OCI-LY3 (cell line): ENCODE measurements at regions not wholly inside any gene's neighbourhood (a gene's known extent, or its start where the extent isn't known, plus 50 kb on each side); places are given as distances from the start of the nearest gene placed in this dataset.

ENCODE experiments used
- H2AFZ ChIP-seq: fragments of 200-600, 300-600 bp; shearing (Covaris generic); 2 replicates; pipeline ENCODE4 v1.6.0; 2014; ENCODE audit warnings: antibody characterized with exemption, low read depth, low read length
- H3K27ac ChIP-seq: fragments of 200-600, 300-600 bp; sonication (generic); 2 replicates; pipeline ENCODE4 v1.5.1; 2014; ENCODE audit warnings: mild to moderate bottlenecking, low read length, moderate library complexity, mixed read lengths
- H3K27me3 ChIP-seq: fragments of 200-600, 300-600 bp; sonication (generic); 2 replicates; pipeline ENCODE4 v1.6.1; 2014; ENCODE audit warnings: low read depth, low read length, mixed read lengths
- H3K36me3 ChIP-seq: fragments of 200-600, 300-600 bp; sonication (generic); replicated peaks from 2 replicates; pipeline ENCODE3; 2014; ENCODE audit warnings: low read depth, low read length, mixed read lengths
- H3K4me1 ChIP-seq: fragments of 300-600, 200-600 bp; sonication (generic); 2 replicates; pipeline ENCODE4 v1.6.1; 2014; ENCODE audit warnings: low read length, mixed read lengths
- H3K4me2 ChIP-seq: fragments of 200-600, 300-600 bp; sonication (generic); 2 replicates; pipeline ENCODE4 v1.6.1; 2014; ENCODE audit warnings: low read length, mixed read lengths
- H3K4me3 ChIP-seq: fragments of 300-600, 200-600 bp; sonication (generic); 2 replicates; pipeline ENCODE4 v1.5.1; 2014; ENCODE audit warnings: antibody characterized with exemption, mild to moderate bottlenecking, low read length, moderate library complexity
- H3K79me2 ChIP-seq: fragments of 300-600, 200-600 bp; shearing (Covaris generic); 2 replicates; pipeline ENCODE4 v1.6.1; 2014; ENCODE audit warnings: mild to moderate bottlenecking, low read length, mixed read lengths
- H3K9ac ChIP-seq: fragments of 300-600, 200-600 bp; shearing (Covaris generic); 2 replicates; pipeline ENCODE4 v1.6.0; 2014; ENCODE audit warnings: mild to moderate bottlenecking, low read length, moderate library complexity
- H3K9me3 ChIP-seq: fragments of 200-600, 300-600 bp; shearing (Covaris generic); 2 replicates; pipeline ENCODE4 v1.6.1; 2014; ENCODE audit warnings: low read length, mixed read lengths; ENCODE audit not compliant: insufficient read depth
- H4K20me1 ChIP-seq: fragments of 200-600, 300-600 bp; sonication (generic); 2 replicates; pipeline ENCODE4 v1.6.1; 2016; ENCODE audit warnings: low read length, mixed read lengths; ENCODE audit not compliant: insufficient read depth
- CTCF ChIP-seq: fragments of 200-600, 300-600 bp; sonication (generic); IDR thresholded peaks from 2 replicates; pipeline ENCODE4 v1.5.1; 2014; ENCODE audit warnings: antibody characterized with exemption, low read length, low read depth
- EZH2phosphoT487 ChIP-seq: fragments of 200-600 bp; shearing (Covaris generic); IDR thresholded peaks from 2 replicates; pipeline ENCODE4 v1.6.1; 2018; ENCODE audit warnings: antibody characterized with exemption, mixed run types, low read depth

- no peaks in the 10 kb centered on the region for H3K79me2 ChIP-seq
- no peak overlapping the region for H2AFZ ChIP-seq
- no peak overlapping the region for H3K27ac ChIP-seq
- H3K27me3 ChIP-seq = no peaks in the 10 kb centered on the region
- H3K4me2 ChIP-seq = no peak overlapping the region
- no peaks in the 10 kb centered on the region for H3K36me3 ChIP-seq
- TF ChIP-seq CTCF (no peak), EZH2phosphoT487 (no peak)
- H3K4me3 ChIP-seq = no peak overlapping the region
- H3K9ac ChIP-seq = no peak overlapping the region
- H4K20me1 ChIP-seq = no peaks in the 10 kb centered on the region
- H3K9me3 ChIP-seq = no peaks in the 10 kb centered on the region
- H3K4me1 ChIP-seq = no peaks in the 10 kb centered on the region
Measured at GRCh38 chr5:167864801-167865200, 426.6 kb upstream of the WWC1 start.

- H3K4me1 ChIP-seq = no peaks in the 10 kb centered on the region
- no peak for TF ChIP-seq EZH2phosphoT487
- no peak for TF ChIP-seq CTCF
- H3K9me3 ChIP-seq = no peaks in the 10 kb centered on the region
- H4K20me1 ChIP-seq = no peaks in the 10 kb centered on the region
- H3K4me2 ChIP-seq = no peak overlapping the region
- no peak overlapping the region for H2AFZ ChIP-seq
- no peaks in the 10 kb centered on the region for H3K79me2 ChIP-seq
- H3K4me3 ChIP-seq = no peak overlapping the region
- H3K27ac ChIP-seq = no peak overlapping the region
- no peaks in the 10 kb centered on the region for H3K27me3 ChIP-seq
- no peaks in the 10 kb centered on the region for H3K36me3 ChIP-seq
- H3K9ac ChIP-seq = no peak overlapping the region
Measured at GRCh38 chr5:167866797-167867196, 424.6 kb upstream of the WWC1 start.

DNA sequence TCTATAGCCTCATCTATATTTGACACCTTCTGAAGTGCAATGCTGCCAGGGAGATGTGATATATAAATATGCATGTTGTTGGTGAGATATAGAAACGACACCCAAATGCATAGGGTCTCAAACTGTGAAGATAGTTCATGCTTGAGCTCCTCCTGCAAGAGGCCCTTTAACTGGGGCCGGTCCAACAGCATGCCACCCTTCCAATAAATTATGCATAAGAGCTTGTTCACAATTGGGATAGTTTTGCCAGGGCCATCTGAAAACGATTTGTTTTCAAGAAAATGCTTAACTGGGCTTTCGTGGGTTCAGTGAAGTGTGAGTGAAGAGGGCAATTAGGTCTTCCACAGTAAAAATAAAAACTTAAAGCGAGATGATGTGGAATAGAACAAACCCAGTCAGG, 424.2 kb upstream of the WWC1 start:
- H3K9me3 ChIP-seq = no peaks in the 10 kb centered on the region
- no peak overlapping the region for H3K4me3 ChIP-seq
- H3K27ac ChIP-seq = no peak overlapping the region
- TF ChIP-seq EZH2phosphoT487 (no peak), CTCF (no peak)
- no peaks in the 10 kb centered on the region for H3K27me3 ChIP-seq
- H3K79me2 ChIP-seq = no peaks in the 10 kb centered on the region
- H2AFZ ChIP-seq = no peak overlapping the region
- H4K20me1 ChIP-seq = no peaks in the 10 kb centered on the region
- no peaks in the 10 kb centered on the region for H3K36me3 ChIP-seq
- no peak overlapping the region for H3K4me2 ChIP-seq
- no peaks in the 10 kb centered on the region for H3K4me1 ChIP-seq
- no peak overlapping the region for H3K9ac ChIP-seq

DNA sequence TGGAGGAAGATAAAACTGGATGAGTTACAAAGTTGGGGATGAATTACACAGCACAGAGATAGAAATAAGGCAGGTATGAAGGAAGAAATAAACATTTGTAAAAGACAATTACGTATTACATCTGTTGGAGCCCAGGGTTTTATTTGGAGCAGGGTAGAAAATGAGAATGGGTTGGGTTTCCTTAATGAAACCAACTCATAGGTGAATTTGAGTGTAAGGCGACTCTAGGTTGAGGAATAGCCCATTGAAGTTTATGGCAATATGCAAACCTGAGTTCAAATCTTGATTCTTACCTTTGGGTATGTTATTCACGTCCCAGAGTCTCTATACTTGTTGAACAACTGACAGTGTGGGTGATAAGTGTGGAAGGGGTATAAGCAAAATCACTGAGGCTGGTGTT, 422.3 kb upstream of the WWC1 start:
- H3K36me3 ChIP-seq = no peaks in the 10 kb centered on the region
- H3K4me1 ChIP-seq = no peaks in the 10 kb centered on the region
- no peaks in the 10 kb centered on the region for H3K9me3 ChIP-seq
- H3K79me2 ChIP-seq = no peaks in the 10 kb centered on the region
- H3K4me3 ChIP-seq = no peak overlapping the region
- no peak overlapping the region for H3K9ac ChIP-seq
- no peak overlapping the region for H3K4me2 ChIP-seq
- no peak overlapping the region for H3K27ac ChIP-seq
- H3K27me3 ChIP-seq = no peaks in the 10 kb centered on the region
- no peak for TF ChIP-seq EZH2phosphoT487
- TF ChIP-seq CTCF = no peak
- H2AFZ ChIP-seq = no peak overlapping the region
- no peaks in the 10 kb centered on the region for H4K20me1 ChIP-seq
